Caco-2 (cell line): ENCODE measurements at regions not wholly inside any gene's neighbourhood (a gene's known extent, or its start where the extent isn't known, plus 50 kb on each side); places are given as distances from the start of the nearest gene placed in this dataset.

Experiments used
- BruUV-seq: library from RNA; stranded (reverse); fragments of 400-500 nt; replicated peaks from 2 replicates; lab custom pipeline; 2021; lab: Mats Ljungman, UMichigan
- CTCF ChIA-PET: fragments of 300-600 bp; sonication (Branson Sonifier 250); formaldehyde crosslinking; loops from one replicate; lab custom pipeline; 2022; ENCODE audit warnings: antibody characterized with exemption; lab: Charles Lee
- POLR2A ChIA-PET: fragments of 300-600 bp; sonication (Branson Sonifier 250); formaldehyde crosslinking; loops from one replicate; lab custom pipeline; 2022; ENCODE audit warnings: antibody characterized with exemption; lab: Charles Lee
- DNase-seq, 2 experiments: peaks; one replicate each; pipeline versions ENCODE4 v3.0.0 to v3.0.0-alpha.2; 2020 to 2022
- H3K27me3 ChIP-seq: replicated peaks from 2 replicates; pipeline ENCODE4 v1.6.0; 2011; ENCODE audit warnings: low read length; ENCODE audit not compliant: control insufficient read depth, insufficient read depth
- H3K36me3 ChIP-seq: 2 replicates; pipeline ENCODE4 v1.5.1; 2011; ENCODE audit warnings: low read length; ENCODE audit not compliant: control insufficient read depth, insufficient read depth
- H3K4me1 ChIP-seq: fragments of 250-450 bp; sonication (Bioruptor Pico); 2 replicates; pipeline ENCODE4 v1.5.1; 2020; ENCODE audit warnings: mild to moderate bottlenecking
- H3K4me3 ChIP-seq: 2 replicates; pipeline ENCODE4 v1.5.1; 2011; ENCODE audit warnings: low read depth, mild to moderate bottlenecking, control low read depth, low read length
- H3K9me3 ChIP-seq: fragments of 250-450 bp; sonication (Bioruptor Pico); 2 replicates; pipeline ENCODE4 v1.5.1; 2020; ENCODE audit warnings: mild to moderate bottlenecking, moderate library complexity
- H3K27ac Mint-ChIP-seq: one replicate; pipeline ENCODE4 v1.8.0; 2022; ENCODE audit warnings: mixed read lengths; ENCODE audit not compliant: unreplicated experiment
- H3K27me3 Mint-ChIP-seq: one replicate; pipeline ENCODE4 v1.8.0; 2022; ENCODE audit warnings: mixed read lengths; ENCODE audit not compliant: insufficient read depth, unreplicated experiment
- H3K36me3 Mint-ChIP-seq: one replicate; pipeline ENCODE4 v1.8.0; 2022; ENCODE audit warnings: mild to moderate bottlenecking, mixed read lengths; ENCODE audit not compliant: insufficient read depth, unreplicated experiment
- H3K4me1 Mint-ChIP-seq: one replicate; pipeline ENCODE4 v1.8.0; 2022; ENCODE audit warnings: low read depth, mixed read lengths; ENCODE audit not compliant: unreplicated experiment
- H3K4me3 Mint-ChIP-seq: one replicate; pipeline ENCODE4 v1.8.0; 2022; ENCODE audit warnings: mild to moderate bottlenecking, moderate library complexity, mixed read lengths; ENCODE audit not compliant: unreplicated experiment
- H3K9me3 Mint-ChIP-seq: one replicate; pipeline ENCODE4 v1.8.0; 2022; ENCODE audit warnings: mixed read lengths; ENCODE audit not compliant: unreplicated experiment
- CTCF ChIP-seq, 2 experiments: fragments of 200-600 bp in 1 of 2; IDR thresholded peaks; 1 replicate in 1 of 2; 2 replicates in 1 of 2; pipeline versions ENCODE4 v1.5.1 to v1.8.0; 2011 to 2022; ENCODE audit warnings: antibody characterized with exemption in 1 of 2, control low read depth in 1 of 2, inconsistent platforms in 1 of 2, low read depth in 1 of 2, low read length in 1 of 2, mild to moderate bottlenecking in 1 of 2, moderate library complexity in 1 of 2; ENCODE audit not compliant: insufficient read depth in 1 of 2, severe bottlenecking in 1 of 2, unreplicated experiment in 1 of 2
- intact Hi-C: fragments of 100-400 bp; cut with micrococcal nuclease; formaldehyde crosslinking; loops from one replicate; pipeline ENCODE4 v1.10.0; 2022; ENCODE audit not compliant: unreplicated experiment

GRCh38 chr20:11277858-11278257, 604.1 kb upstream of the JAG1 start:
- DNase-seq, result no peak
- H3K27me3 ChIP-seq, result no peaks in the 10 kb centered on the region
- H3K36me3 ChIP-seq, result no peaks in the 10 kb centered on the region
- ChIA-PET POLR2A (no interaction called here), CTCF (interaction anchor here (0.7 kb wide), 1 partner anchor 618 kb away, joined by 3 read pairs; no protein-coding TSS in a partner anchor)
- no peak overlapping the region for H3K4me3 ChIP-seq
- peaks cover 14% of the 10 kb centered on the region for H3K4me1 ChIP-seq
- BruUV-seq, result no TSS peak
- intact Hi-C loops, result loop anchor here (10.0 kb wide), 1 partner anchor 143 kb away; no protein-coding TSS in a partner anchor
- no peak for TF ChIP-seq CTCF (IDR thresholded peaks at IDR 0.05; ENCODE audit: insufficient read depth in 1 of 2, low read depth in 1 of 2, low read length in 1 of 2, severe bottlenecking in 1 of 2, unreplicated experiment in 1 of 2)
- Mint-ChIP-seq H3K36me3 (no peaks in the 10 kb centered on the region), H3K4me1 (no peaks in the 10 kb centered on the region), H3K9me3 (peaks cover 10% of the 10 kb centered on the region), H3K27me3 (no peaks in the 10 kb centered on the region), H3K27ac (no peak overlapping the region), H3K4me3 (no peak overlapping the region)
- H3K9me3 ChIP-seq, result no peaks in the 10 kb centered on the region

- POLR2A ChIA-PET, result no interaction called here
Observed at GRCh38 chr20:11278461-11278860, 604.7 kb upstream of the JAG1 start.

GRCh38 chr20:11281240-11281639, 607.4 kb upstream of the JAG1 start:
- no peak overlapping the region for H3K4me3 Mint-ChIP-seq
- POLR2A ChIA-PET, result no interaction called here
- CTCF ChIA-PET, result no interaction called here
- peaks cover 10% of the 10 kb centered on the region for H3K9me3 Mint-ChIP-seq
- no peak for TF ChIP-seq CTCF (IDR thresholded peaks at IDR 0.05; ENCODE audit: insufficient read depth in 1 of 2, low read depth in 1 of 2, low read length in 1 of 2, severe bottlenecking in 1 of 2, unreplicated experiment in 1 of 2)
- Histone ChIP-seq H3K4me3 (no peak overlapping the region), H3K4me1 (no peaks in the 10 kb centered on the region), H3K9me3 (no peaks in the 10 kb centered on the region), H3K36me3 (no peaks in the 10 kb centered on the region), H3K27me3 (no peaks in the 10 kb centered on the region)
- intact Hi-C loops, result no loop called here
- H3K4me1 Mint-ChIP-seq, result no peaks in the 10 kb centered on the region
- H3K27me3 Mint-ChIP-seq, result peaks cover 2% of the 10 kb centered on the region
- BruUV-seq, result no TSS peak
- no peak for DNase-seq
- H3K36me3 Mint-ChIP-seq, result no peaks in the 10 kb centered on the region
- H3K27ac Mint-ChIP-seq, result no peak overlapping the region

More at GRCh38 chr20:11278461-11278860, 604.7 kb upstream of the JAG1 start:
- Histone ChIP-seq H3K36me3 (no peaks in the 10 kb centered on the region), H3K4me3 (no peak overlapping the region), H3K4me1 (peaks cover 11% of the 10 kb centered on the region), H3K27me3 (no peaks in the 10 kb centered on the region), H3K9me3 (no peaks in the 10 kb centered on the region)
- Mint-ChIP-seq H3K4me1 (no peaks in the 10 kb centered on the region), H3K27me3 (peaks cover under 1% of the 10 kb centered on the region), H3K36me3 (no peaks in the 10 kb centered on the region), H3K9me3 (peaks cover 10% of the 10 kb centered on the region), H3K27ac (no peak overlapping the region), H3K4me3 (no peak overlapping the region)
- BruUV-seq, result no TSS peak
- intact Hi-C loops, result loop anchor here (10.0 kb wide), 1 partner anchor 144 kb away; no protein-coding TSS in a partner anchor
- DNase-seq, result no peak
- CTCF ChIA-PET, result interaction anchor here (0.7 kb wide), 1 partner anchor 618 kb away, joined by 3 read pairs; no protein-coding TSS in a partner anchor
- no peak for TF ChIP-seq CTCF (IDR thresholded peaks at IDR 0.05; ENCODE audit: insufficient read depth in 1 of 2, low read depth in 1 of 2, low read length in 1 of 2, severe bottlenecking in 1 of 2, unreplicated experiment in 1 of 2)
